HepG2 (cell line): ENCODE measurements at regions not wholly inside any gene's neighbourhood (a gene's known extent, or its start where the extent isn't known, plus 50 kb on each side); places are given as distances from the start of the nearest gene placed in this dataset.

ENCODE experiments used
- CCDC6 ChIP-seq: sonication (generic); formaldehyde crosslinking; IDR thresholded peaks from 2 replicates; pipeline ENCODE4 v1.8.1; 2022; ENCODE audit warnings: mild to moderate bottlenecking, missing genetic modification reagents, moderate library complexity
- NR2F6 ChIP-seq, 2 experiments: IDR thresholded peaks; 2 replicates each; pipeline ENCODE4 v1.6.1; 2016; ENCODE audit warnings: antibody characterized with exemption in 1 of 2, mild to moderate bottlenecking in 1 of 2
- PAX8 ChIP-seq: sonication (generic); formaldehyde crosslinking; IDR thresholded peaks from 2 replicates; pipeline ENCODE4 v1.8.0; 2022; ENCODE audit warnings: mild to moderate bottlenecking, missing genetic modification reagents, borderline replicate concordance
- POLR2G ChIP-seq: fragments of 200-400 bp; formaldehyde crosslinking; IDR thresholded peaks from 2 replicates; pipeline ENCODE4 v1.6.1; 2018; ENCODE audit warnings: mild to moderate bottlenecking, low read depth, low read length, moderate library complexity
- SMAD9 ChIP-seq: sonication (generic); formaldehyde crosslinking; IDR thresholded peaks from 2 replicates; pipeline ENCODE4 v1.5.1; 2020; ENCODE audit warnings: mild to moderate bottlenecking, missing genetic modification reagents
- SP1 ChIP-seq, 2 experiments: fragments of 450-650 bp in 1 of 2; sonication (generic) in 1 of 2; formaldehyde crosslinking in 1 of 2; IDR thresholded peaks; 2 replicates each; pipeline versions ENCODE4 v1.4.0 to v1.6.1; 2016 to 2020; ENCODE audit warnings: missing genetic modification reagents in 1 of 2
- ZNF230 ChIP-seq: sonication (generic); formaldehyde crosslinking; IDR thresholded peaks from 2 replicates; pipeline ENCODE4 v1.4.0; 2020; ENCODE audit warnings: mild to moderate bottlenecking, missing genetic modification reagents
- ZNF703 ChIP-seq: sonication (generic); formaldehyde crosslinking; IDR thresholded peaks from 2 replicates; pipeline ENCODE4 v1.5.1; 2020; ENCODE audit warnings: missing genetic modification reagents, mild to moderate bottlenecking, moderate library complexity, borderline replicate concordance
- ZNF879 ChIP-seq: sonication (generic); formaldehyde crosslinking; IDR thresholded peaks from 2 replicates; pipeline ENCODE4 v1.8.1; 2023; ENCODE audit warnings: missing genetic modification reagents
- TF ChIP-seq, protein P1 (sequence below): sonication (generic); formaldehyde crosslinking; IDR thresholded peaks from one replicate; pipeline ENCODE4 v1.5.1; 2020; ENCODE audit warnings: mild to moderate bottlenecking, missing genetic modification reagents; ENCODE audit errors: not compliant biosample characterization
- TF ChIP-seq, protein P2 (sequence below): sonication (generic); formaldehyde crosslinking; conservative IDR thresholded peaks from 2 replicates; pipeline ENCODE4 v1.5.0; 2020; ENCODE audit warnings: missing genetic modification reagents
- TF ChIP-seq, protein P3 (sequence below): sonication (generic); formaldehyde crosslinking; IDR thresholded peaks from 2 replicates; pipeline ENCODE4 v1.5.0; 2020; ENCODE audit warnings: mild to moderate bottlenecking, missing genetic modification reagents, borderline replicate concordance

DNA sequence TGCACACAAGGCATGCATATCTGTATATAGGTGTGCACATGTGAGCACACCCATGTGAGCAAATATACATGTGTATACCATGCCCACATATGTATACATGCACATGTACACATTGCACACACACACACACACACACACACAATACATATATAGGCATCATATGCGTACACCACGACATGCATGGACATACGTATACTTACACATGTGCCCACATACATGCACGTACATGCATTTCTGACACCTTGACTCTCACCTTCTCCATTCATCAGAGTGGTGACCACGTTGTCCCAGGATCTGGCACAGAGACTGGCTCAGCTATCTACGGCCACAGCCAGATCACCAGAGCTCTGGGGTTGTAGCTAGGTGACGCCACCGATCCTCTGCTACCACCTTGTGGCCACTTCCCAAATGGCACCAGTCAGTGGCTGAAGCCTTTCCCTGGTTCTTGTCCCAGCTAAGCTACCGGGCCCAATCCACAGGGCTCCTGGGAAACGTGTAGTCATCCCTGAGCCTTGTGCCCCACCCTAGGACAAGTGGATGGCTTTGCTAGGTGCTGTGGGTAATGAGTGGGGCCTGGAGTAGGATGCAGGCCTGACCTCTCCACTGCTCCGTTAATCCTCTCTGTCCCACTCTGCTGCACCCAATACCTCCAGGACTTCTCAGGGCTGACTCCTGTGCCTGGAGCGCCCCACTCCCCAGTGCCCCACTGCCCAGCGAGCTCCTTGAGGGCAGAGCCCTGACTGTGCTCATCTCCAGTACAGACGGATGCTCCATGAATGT lies 194.4 kb downstream of the RGS3 start (continued):
- TF ChIP-seq SP1 (IDR thresholded peaks at IDR 0.05) (no peak), SP1 (CRISPR knock-in tag; IDR thresholded peaks at IDR 0.05) (no peak), ZNF703 (no peak), CCDC6 (CRISPR knock-in tag) (peak; percentile 82; the same call in 1 of the 2 replicates), ZNF879 (CRISPR knock-in tag) (no peak), POLR2G (no peak), SMAD9 (no peak), ZNF230 (CRISPR knock-in tag) (no peak), PAX8 (no peak), NR2F6 (IDR thresholded peaks at IDR 0.05) (no peak), NR2F6 (CRISPR knock-in tag; IDR thresholded peaks at IDR 0.05) (peak; percentile 41; the same call in 1 of the 2 replicates)
- TF ChIP-seq, protein P1, sequence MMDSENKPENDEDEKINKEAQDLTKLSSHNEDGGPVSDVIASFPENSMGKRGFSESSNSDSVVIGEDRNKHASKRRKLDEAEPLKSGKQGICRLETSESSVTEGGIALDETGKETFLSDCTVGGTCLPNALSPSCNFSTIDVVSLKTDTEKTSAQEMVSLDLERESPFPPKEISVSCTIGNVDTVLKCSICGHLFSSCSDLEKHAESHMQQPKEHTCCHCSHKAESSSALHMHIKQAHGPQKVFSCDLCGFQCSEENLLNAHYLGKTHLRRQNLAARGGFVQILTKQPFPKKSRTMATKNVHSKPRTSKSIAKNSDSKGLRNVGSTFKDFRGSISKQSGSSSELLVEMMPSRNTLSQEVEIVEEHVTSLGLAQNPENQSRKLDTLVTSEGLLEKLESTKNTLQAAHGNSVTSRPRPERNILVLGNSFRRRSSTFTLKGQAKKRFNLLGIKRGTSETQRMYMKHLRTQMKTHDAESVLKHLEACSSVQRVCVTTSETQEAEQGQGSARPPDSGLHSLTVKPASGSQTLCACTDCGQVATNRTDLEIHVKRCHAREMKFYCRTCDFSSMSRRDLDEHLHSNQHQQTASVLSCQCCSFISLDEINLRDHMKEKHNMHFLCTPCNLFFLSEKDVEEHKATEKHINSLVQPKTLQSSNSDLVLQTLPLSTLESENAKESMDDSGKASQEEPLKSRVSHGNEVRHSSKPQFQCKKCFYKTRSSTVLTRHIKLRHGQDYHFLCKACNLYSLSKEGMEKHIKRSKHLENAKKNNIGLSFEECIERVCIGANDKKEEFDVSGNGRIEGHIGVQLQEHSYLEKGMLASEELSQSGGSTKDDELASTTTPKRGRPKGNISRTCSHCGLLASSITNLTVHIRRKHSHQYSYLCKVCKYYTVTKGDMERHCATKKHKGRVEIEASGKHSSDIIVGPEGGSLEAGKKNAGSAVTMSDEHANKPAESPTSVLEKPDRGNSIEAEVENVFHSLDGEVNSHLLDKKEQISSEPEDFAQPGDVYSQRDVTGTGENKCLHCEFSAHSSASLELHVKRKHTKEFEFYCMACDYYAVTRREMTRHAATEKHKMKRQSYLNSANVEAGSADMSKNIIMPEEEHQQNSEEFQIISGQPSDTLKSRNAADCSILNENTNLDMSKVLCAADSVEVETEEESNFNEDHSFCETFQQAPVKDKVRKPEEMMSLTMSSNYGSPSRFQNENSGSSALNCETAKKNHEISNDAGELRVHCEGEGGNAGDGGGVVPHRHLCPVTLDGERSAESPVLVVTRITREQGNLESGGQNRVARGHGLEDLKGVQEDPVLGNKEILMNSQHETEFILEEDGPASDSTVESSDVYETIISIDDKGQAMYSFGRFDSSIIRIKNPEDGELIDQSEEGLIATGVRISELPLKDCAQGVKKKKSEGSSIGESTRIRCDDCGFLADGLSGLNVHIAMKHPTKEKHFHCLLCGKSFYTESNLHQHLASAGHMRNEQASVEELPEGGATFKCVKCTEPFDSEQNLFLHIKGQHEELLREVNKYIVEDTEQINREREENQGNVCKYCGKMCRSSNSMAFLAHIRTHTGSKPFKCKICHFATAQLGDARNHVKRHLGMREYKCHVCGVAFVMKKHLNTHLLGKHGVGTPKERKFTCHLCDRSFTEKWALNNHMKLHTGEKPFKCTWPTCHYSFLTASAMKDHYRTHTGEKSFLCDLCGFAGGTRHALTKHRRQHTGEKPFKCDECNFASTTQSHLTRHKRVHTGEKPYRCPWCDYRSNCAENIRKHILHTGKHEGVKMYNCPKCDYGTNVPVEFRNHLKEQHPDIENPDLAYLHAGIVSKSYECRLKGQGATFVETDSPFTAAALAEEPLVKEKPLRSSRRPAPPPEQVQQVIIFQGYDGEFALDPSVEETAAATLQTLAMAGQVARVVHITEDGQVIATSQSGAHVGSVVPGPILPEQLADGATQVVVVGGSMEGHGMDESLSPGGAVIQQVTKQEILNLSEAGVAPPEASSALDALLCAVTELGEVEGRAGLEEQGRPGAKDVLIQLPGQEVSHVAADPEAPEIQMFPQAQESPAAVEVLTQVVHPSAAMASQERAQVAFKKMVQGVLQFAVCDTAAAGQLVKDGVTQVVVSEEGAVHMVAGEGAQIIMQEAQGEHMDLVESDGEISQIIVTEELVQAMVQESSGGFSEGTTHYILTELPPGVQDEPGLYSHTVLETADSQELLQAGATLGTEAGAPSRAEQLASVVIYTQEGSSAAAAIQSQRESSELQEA = no peak
- TF ChIP-seq, protein P2, sequence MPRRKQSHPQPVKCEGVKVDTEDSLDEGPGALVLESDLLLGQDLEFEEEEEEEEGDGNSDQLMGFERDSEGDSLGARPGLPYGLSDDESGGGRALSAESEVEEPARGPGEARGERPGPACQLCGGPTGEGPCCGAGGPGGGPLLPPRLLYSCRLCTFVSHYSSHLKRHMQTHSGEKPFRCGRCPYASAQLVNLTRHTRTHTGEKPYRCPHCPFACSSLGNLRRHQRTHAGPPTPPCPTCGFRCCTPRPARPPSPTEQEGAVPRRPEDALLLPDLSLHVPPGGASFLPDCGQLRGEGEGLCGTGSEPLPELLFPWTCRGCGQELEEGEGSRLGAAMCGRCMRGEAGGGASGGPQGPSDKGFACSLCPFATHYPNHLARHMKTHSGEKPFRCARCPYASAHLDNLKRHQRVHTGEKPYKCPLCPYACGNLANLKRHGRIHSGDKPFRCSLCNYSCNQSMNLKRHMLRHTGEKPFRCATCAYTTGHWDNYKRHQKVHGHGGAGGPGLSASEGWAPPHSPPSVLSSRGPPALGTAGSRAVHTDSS (CRISPR knock-in tag) = no peak
- TF ChIP-seq, protein P3, sequence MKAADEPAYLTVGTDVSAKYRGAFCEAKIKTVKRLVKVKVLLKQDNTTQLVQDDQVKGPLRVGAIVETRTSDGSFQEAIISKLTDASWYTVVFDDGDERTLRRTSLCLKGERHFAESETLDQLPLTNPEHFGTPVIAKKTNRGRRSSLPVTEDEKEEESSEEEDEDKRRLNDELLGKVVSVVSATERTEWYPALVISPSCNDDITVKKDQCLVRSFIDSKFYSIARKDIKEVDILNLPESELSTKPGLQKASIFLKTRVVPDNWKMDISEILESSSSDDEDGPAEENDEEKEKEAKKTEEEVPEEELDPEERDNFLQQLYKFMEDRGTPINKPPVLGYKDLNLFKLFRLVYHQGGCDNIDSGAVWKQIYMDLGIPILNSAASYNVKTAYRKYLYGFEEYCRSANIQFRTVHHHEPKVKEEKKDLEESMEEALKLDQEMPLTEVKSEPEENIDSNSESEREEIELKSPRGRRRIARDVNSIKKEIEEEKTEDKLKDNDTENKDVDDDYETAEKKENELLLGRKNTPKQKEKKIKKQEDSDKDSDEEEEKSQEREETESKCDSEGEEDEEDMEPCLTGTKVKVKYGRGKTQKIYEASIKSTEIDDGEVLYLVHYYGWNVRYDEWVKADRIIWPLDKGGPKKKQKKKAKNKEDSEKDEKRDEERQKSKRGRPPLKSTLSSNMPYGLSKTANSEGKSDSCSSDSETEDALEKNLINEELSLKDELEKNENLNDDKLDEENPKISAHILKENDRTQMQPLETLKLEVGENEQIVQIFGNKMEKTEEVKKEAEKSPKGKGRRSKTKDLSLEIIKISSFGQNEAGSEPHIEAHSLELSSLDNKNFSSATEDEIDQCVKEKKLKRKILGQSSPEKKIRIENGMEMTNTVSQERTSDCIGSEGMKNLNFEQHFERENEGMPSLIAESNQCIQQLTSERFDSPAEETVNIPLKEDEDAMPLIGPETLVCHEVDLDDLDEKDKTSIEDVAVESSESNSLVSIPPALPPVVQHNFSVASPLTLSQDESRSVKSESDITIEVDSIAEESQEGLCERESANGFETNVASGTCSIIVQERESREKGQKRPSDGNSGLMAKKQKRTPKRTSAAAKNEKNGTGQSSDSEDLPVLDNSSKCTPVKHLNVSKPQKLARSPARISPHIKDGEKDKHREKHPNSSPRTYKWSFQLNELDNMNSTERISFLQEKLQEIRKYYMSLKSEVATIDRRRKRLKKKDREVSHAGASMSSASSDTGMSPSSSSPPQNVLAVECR = peak; percentile 38; the same call in 1 of the 2 replicates
